HK-2 (cell line): ENCODE measurements at regions not wholly inside any gene's neighbourhood (a gene's known extent, or its start where the extent isn't known, plus 50 kb on each side); places are given as distances from the start of the nearest gene placed in this dataset.

Experiments used
- DNase-seq: peaks from one replicate; pipeline ENCODE4 v3.0.0-alpha.2; 2018; ENCODE audit not compliant: unreplicated experiment

GRCh38 chr22:49623176-49623575 is 204.5 kb downstream of the BRD1 start:
- DNase-seq: no peak

GRCh38 chr22:49622241-49623105 is 205.2 kb downstream of the BRD1 start:
- DNase-seq: no peak

- DNase-seq: no peak
These were observed 206.0 kb downstream of the BRD1 start for GRCh38 chr22:49621601-49622210.

GRCh38 chr22:49620666-49621065 is 207.0 kb downstream of the BRD1 start:
- DNase-seq: no peak

- DNase-seq: no peak
These were observed 207.6 kb downstream of the BRD1 start for GRCh38 chr22:49620003-49620556.

- no peak for DNase-seq
These were observed 208.4 kb downstream of the BRD1 start for GRCh38 chr22:49619301-49619700.

- DNase-seq: no peak
These were observed 209.1 kb downstream of the BRD1 start for GRCh38 chr22:49618677-49618953.

GRCh38 chr22:49617866-49618676 is 209.6 kb downstream of the BRD1 start:
- no peak for DNase-seq

- DNase-seq: no peak
These were observed 210.4 kb downstream of the BRD1 start for GRCh38 chr22:49617264-49617663.

GRCh38 chr22:49616356-49617231 is 211.1 kb downstream of the BRD1 start:
- no peak for DNase-seq

GRCh38 chr22:49614966-49615965 is 212.4 kb downstream of the BRD1 start:
- no peak for DNase-seq

GRCh38 chr22:49613511-49614270 is 214.0 kb downstream of the BRD1 start:
- no peak for DNase-seq

- DNase-seq: no peak
These were observed 214.6 kb downstream of the BRD1 start for GRCh38 chr22:49613108-49613507.

GRCh38 chr22:49609207-49609876 is 218.3 kb downstream of the BRD1 start:
- no peak for DNase-seq

GRCh38 chr22:49608660-49609059 is 219.0 kb downstream of the BRD1 start:
- no peak for DNase-seq

- no peak for DNase-seq
These were observed 219.4 kb downstream of the BRD1 start for GRCh38 chr22:49608228-49608627.

GRCh38 chr22:49607821-49608220 is 219.9 kb downstream of the BRD1 start:
- DNase-seq: no peak

- no peak for DNase-seq
These were observed 220.9 kb downstream of the BRD1 start for GRCh38 chr22:49606562-49607290.
